BJ (cell line): ENCODE measurements at regions not wholly inside any gene's neighbourhood (a gene's known extent, or its start where the extent isn't known, plus 50 kb on each side); places are given as distances from the start of the nearest gene placed in this dataset.

Source experiments
- CTCF ChIA-PET: fragments of 350-600 bp; formaldehyde crosslinking; extraction: SDS; loops from one replicate; lab custom pipeline; 2021; ENCODE audit warnings: antibody characterized with exemption, inconsistent platforms; lab: Yijun Ruan, JAX
- POLR2A ChIA-PET: fragments of 300-600 bp; sonication (Branson Sonifier 250); formaldehyde crosslinking; extraction: SDS; loops from one replicate; lab custom pipeline; 2021; ENCODE audit warnings: antibody characterized with exemption; lab: Charles Lee
- DNase-seq: peaks from one replicate; pipeline ENCODE4 v3.0.0-alpha.2; 2011; ENCODE audit warnings: low read depth
- H3K27me3 ChIP-seq: 2 replicates; pipeline ENCODE4 v1.6.0; 2011; ENCODE audit warnings: low read length; ENCODE audit not compliant: control insufficient read depth, insufficient read depth
- H3K36me3 ChIP-seq: 2 replicates; pipeline ENCODE4 v1.5.1; 2011; ENCODE audit warnings: low read length; ENCODE audit not compliant: control insufficient read depth, insufficient read depth
- H3K4me3 ChIP-seq: 2 replicates; pipeline ENCODE4 v1.5.1; 2011; ENCODE audit warnings: low read depth, mild to moderate bottlenecking, control low read depth, low read length
- TF ChIP-seq, protein P1 (sequence below): IDR thresholded peaks from 2 replicates; pipeline ENCODE4 v1.5.1; 2011; ENCODE audit warnings: low read depth, mild to moderate bottlenecking, control low read depth, inconsistent platforms, low read length, moderate library complexity; ENCODE audit not compliant: insufficient read depth

DNA sequence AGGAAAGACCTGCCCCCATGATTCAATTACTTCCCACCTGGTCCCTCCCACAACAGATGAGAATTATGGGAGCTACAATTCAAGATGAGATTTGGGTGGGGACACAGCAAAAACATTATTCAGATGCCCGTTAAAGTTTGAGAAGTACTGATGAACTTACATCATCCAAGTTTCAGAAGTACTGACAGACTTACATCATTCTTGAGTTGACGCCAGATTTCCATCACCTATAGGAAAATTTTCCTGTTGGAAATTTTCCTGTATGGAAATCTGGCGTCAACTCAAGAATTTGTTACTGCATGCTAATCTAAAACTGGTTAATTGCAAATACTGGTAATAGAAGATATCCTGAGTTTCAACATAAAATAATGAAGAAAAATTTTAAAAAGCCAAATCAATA is 975.9 kb downstream of the MAT2B start:
- Histone ChIP-seq H3K27me3 (no peaks in the 10 kb centered on the region), H3K36me3 (no peaks in the 10 kb centered on the region), H3K4me3 (no peak overlapping the region)
- CTCF ChIA-PET, result no interaction called here
- POLR2A ChIA-PET, result no interaction called here
- TF ChIP-seq, protein P1, sequence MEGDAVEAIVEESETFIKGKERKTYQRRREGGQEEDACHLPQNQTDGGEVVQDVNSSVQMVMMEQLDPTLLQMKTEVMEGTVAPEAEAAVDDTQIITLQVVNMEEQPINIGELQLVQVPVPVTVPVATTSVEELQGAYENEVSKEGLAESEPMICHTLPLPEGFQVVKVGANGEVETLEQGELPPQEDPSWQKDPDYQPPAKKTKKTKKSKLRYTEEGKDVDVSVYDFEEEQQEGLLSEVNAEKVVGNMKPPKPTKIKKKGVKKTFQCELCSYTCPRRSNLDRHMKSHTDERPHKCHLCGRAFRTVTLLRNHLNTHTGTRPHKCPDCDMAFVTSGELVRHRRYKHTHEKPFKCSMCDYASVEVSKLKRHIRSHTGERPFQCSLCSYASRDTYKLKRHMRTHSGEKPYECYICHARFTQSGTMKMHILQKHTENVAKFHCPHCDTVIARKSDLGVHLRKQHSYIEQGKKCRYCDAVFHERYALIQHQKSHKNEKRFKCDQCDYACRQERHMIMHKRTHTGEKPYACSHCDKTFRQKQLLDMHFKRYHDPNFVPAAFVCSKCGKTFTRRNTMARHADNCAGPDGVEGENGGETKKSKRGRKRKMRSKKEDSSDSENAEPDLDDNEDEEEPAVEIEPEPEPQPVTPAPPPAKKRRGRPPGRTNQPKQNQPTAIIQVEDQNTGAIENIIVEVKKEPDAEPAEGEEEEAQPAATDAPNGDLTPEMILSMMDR, result no peak
- DNase-seq, result no peak

- ChIA-PET POLR2A (no interaction called here), CTCF (no interaction called here)
- Histone ChIP-seq H3K4me3 (no peak overlapping the region), H3K27me3 (no peaks in the 10 kb centered on the region), H3K36me3 (no peaks in the 10 kb centered on the region)
- TF ChIP-seq, protein P1, result no peak
- DNase-seq, result no peak
These were observed 976.9 kb downstream of the MAT2B start for GRCh38 chr5:164482351-164482750.

DNA sequence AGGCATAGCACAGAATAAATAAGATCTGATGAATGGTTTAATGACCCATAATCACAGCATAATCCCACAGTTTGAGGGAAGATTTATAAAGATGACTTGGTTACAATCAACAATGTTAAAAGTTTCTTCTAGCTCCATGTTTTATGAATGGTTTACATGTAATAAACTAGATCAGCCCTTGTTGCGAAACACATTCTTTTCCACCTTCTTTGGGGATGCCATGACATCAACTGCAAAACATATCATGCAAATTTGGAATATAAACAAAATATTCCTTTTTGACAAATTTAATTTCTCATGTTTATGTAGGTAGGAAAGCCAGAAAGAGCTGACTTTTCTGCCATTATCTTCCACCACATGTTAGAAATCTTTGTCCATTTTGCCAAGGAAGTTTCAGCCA is 979.5 kb downstream of the MAT2B start:
- H3K4me3 ChIP-seq, result no peak overlapping the region
- no peak for DNase-seq
- ChIA-PET CTCF (no interaction called here), POLR2A (no interaction called here)
- no peaks in the 10 kb centered on the region for H3K27me3 ChIP-seq
- no peaks in the 10 kb centered on the region for H3K36me3 ChIP-seq
- TF ChIP-seq, protein P1, result no peak

DNA sequence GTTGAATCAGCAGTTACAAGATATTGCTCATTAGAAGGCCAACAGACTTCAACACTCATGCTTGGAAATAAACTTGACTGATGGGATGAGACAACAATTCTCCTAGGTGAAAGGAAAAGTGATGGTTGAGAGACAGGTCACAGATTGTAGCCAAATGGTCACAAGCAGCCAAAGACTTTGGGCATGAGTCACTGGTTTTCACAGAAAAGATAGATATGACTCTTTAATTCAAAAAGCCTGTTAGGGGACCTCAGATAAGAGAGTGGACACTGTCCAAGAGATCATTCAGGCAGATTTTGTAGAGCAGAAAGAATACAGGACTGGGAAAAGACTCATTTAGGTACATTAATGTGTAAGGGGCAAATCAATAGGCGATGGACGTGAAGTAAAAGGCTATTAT is 982.5 kb downstream of the MAT2B start:
- Histone ChIP-seq H3K4me3 (no peak overlapping the region), H3K27me3 (no peaks in the 10 kb centered on the region), H3K36me3 (no peaks in the 10 kb centered on the region)
- DNase-seq, result no peak
- POLR2A ChIA-PET, result no interaction called here
- CTCF ChIA-PET, result no interaction called here
- TF ChIP-seq, protein P1, result no peak

GRCh38 chr5:164497311-164498064 is 992.1 kb downstream of the MAT2B start:
- no peak for DNase-seq
- H3K4me3 ChIP-seq, result no peak overlapping the region
- ChIA-PET POLR2A (no interaction called here), CTCF (interaction anchor here (0.7 kb wide), 1 partner anchor 441 kb away, joined by 4 read pairs; no protein-coding TSS in a partner anchor)
- TF ChIP-seq, protein P1, result no peak
- no peaks in the 10 kb centered on the region for H3K36me3 ChIP-seq
- no peaks in the 10 kb centered on the region for H3K27me3 ChIP-seq
